ENCODE measurements at regions not wholly inside any gene's neighbourhood (a gene's known extent, or its start where the extent isn't known, plus 50 kb on each side); places are given as distances from the start of the nearest gene placed in this dataset.

DNA sequence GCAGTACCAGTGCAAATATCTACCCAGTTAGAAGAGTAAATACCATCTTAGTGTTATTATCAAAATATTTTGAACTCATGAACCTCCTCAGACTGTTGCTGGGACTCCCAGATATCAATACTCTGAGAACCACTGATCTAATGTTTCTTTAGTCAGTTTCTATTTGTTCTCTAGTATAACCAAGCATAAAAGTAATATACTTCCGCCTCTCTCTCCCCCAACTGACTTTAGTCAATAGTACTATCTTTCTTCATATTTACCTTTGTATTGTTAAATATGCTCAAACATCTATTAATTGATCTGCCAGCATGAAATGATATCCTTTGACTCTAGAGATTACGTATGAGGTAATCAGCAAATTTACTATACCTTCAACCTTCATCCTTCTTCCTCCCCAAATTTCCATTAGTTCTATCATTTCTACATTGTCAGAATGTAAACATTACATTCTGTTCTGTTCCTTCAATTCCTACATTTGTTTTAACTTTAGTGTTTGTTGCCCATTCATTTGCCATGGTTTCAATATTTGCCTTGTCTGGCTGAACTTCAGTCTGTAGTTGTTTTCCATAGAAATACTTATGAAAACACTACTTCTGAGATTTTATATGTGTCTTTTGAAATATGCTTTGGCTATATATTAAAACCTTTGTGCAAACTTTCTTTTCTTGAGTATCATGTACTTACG lies 192.5 kb upstream of the PDE3A start:
- H3K9me3 ChIP-seq, result no peaks in the 10 kb centered on the region
- TF ChIP-seq, protein P1, sequence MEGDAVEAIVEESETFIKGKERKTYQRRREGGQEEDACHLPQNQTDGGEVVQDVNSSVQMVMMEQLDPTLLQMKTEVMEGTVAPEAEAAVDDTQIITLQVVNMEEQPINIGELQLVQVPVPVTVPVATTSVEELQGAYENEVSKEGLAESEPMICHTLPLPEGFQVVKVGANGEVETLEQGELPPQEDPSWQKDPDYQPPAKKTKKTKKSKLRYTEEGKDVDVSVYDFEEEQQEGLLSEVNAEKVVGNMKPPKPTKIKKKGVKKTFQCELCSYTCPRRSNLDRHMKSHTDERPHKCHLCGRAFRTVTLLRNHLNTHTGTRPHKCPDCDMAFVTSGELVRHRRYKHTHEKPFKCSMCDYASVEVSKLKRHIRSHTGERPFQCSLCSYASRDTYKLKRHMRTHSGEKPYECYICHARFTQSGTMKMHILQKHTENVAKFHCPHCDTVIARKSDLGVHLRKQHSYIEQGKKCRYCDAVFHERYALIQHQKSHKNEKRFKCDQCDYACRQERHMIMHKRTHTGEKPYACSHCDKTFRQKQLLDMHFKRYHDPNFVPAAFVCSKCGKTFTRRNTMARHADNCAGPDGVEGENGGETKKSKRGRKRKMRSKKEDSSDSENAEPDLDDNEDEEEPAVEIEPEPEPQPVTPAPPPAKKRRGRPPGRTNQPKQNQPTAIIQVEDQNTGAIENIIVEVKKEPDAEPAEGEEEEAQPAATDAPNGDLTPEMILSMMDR (IDR thresholded peaks at IDR 0.05), result no peak
- H3K4me3 ChIP-seq, result no peak overlapping the region
- DNase-seq, result no peak
- no peaks in the 10 kb centered on the region for H3K4me1 ChIP-seq
- no peak for ATAC-seq
- no peaks in the 10 kb centered on the region for H3K27me3 ChIP-seq
- H3K27ac ChIP-seq, result no peak overlapping the region
- intact Hi-C loops (cut with DNase I), result no loop called here
- no peaks in the 10 kb centered on the region for H3K36me3 ChIP-seq

DNA sequence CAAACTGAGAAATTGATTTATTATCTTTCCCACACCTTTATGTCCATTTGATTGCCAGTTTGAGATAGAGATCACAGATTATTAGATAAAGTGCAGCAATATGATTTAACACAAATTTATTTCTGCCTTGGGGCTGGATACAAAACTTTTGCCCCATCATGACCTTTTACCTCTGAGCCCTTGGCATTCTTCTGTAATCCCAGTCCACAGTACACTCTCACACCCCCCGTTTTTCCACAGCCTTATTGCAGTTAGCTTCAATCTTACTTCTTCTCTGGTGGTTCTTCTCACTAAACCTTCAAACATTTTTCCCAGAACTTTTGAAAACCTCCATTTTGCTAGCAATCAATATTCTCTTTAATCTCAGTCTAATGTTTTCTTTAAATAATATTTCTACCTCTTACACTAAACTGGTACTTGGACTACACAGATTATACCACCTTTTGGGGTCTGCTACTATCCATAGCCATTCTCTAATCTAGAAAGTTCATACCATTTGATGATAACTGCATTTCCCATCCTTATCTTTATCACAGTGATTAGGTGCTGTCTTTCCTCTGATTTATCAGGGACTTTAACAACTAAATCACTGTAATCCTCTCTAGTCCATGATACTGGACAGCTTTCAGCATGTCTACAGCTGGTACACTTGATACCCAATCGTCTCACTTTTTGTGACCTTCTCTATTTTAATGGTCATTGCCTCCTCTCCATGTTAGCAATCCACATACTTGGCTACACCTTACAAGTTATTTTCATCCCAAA lies 186.7 kb upstream of the PDE3A start:
- Histone ChIP-seq H3K4me1 (no peaks in the 10 kb centered on the region), H3K36me3 (no peaks in the 10 kb centered on the region), H3K27ac (no peak overlapping the region), H3K4me3 (no peak overlapping the region), H3K9me3 (no peaks in the 10 kb centered on the region), H3K27me3 (no peaks in the 10 kb centered on the region)
- intact Hi-C loops (cut with DNase I), result no loop called here
- DNase-seq, result no peak
- no peak for ATAC-seq
- TF ChIP-seq, protein P1 (IDR thresholded peaks at IDR 0.05), result no peak

DNA sequence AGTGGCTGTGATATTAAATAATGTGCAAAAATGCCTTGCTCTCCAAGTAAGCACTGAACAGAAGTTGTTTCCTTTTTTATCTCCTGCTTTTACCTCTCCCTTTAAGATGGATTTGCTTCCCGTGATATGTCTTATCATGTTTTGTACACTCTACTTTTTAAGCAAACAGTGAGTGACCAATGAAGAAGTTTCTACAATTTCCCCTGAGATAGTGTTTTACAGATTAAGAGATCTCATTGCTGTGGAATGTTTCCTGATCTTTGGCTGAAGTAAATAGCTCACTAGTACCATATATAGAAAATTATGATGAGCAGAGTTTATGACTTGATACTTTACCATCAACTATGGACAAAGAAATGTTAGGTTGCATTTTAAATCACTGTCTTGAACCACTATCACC lies 184.8 kb upstream of the PDE3A start:
- Histone ChIP-seq H3K4me1 (no peaks in the 10 kb centered on the region), H3K27ac (no peak overlapping the region), H3K36me3 (no peaks in the 10 kb centered on the region), H3K4me3 (no peak overlapping the region), H3K27me3 (no peaks in the 10 kb centered on the region), H3K9me3 (no peaks in the 10 kb centered on the region)
- DNase-seq (no peak), ATAC-seq (no peak)
- intact Hi-C loops (cut with DNase I), result no loop called here
- TF ChIP-seq, protein P1 (IDR thresholded peaks at IDR 0.05), result no peak

DNA sequence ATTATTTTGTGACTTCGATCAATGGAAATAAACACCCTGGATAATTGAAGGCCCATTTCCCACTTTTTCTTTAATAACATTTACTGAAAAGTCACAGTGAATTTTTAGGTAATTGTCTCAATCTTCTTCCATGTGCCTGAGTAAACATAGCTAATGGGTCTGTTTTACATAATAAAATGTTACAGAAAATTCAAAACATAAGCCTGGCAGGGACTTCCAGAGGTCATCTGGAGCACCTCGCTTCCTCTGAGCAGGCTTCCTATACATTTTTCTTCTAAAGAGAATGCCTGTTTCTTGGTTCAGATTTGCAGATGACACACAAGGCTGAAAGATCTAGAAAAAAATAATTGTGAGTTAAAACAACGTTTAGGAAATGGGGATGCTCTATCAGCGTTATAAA lies 183.8 kb upstream of the PDE3A start:
- no peaks in the 10 kb centered on the region for H3K4me1 ChIP-seq
- DNase-seq, result no peak
- no peak for ATAC-seq

DNA sequence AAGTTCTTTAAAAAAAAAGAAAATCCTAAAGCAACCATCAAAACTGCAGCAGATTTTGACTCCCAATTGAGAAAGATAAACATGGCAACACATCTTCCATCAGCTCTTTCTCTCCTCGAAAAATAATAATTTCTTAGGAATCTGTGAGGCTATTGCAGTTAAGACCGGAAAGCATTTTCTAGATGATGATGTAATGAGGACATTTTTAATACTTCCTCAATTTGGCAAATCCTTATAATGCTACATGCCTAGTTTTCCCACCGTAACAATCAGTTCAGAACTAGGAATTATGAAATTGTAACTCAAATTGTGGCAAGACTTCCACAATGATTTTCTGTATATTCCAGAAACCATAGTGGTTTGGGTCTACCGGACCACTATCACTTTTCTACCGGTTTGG lies 180.9 kb upstream of the PDE3A start:
- intact Hi-C loops (cut with DNase I), result no loop called here
- no peaks in the 10 kb centered on the region for H3K4me1 ChIP-seq
- TF ChIP-seq, protein P1 (IDR thresholded peaks at IDR 0.05), result no peak
- DNase-seq (no peak), ATAC-seq (no peak)
- no peaks in the 10 kb centered on the region for H3K27me3 ChIP-seq
- H3K4me3 ChIP-seq, result no peak overlapping the region
- no peak overlapping the region for H3K27ac ChIP-seq
- no peaks in the 10 kb centered on the region for H3K9me3 ChIP-seq
- H3K36me3 ChIP-seq, result no peaks in the 10 kb centered on the region

More for the DNA sequence above, 183.8 kb upstream of the PDE3A start:
- TF ChIP-seq, protein P1 (IDR thresholded peaks at IDR 0.05), result no peak
- Histone ChIP-seq H3K27me3 (no peaks in the 10 kb centered on the region), H3K27ac (no peak overlapping the region), H3K4me3 (no peak overlapping the region), H3K9me3 (no peaks in the 10 kb centered on the region), H3K36me3 (no peaks in the 10 kb centered on the region)
- intact Hi-C loops (cut with DNase I), result no loop called here

All from left lung (tissue), 4 donors.